Mesendoderm (in vitro differentiated cells): ENCODE measurements at regions not wholly inside any gene's neighbourhood (a gene's known extent, or its start where the extent isn't known, plus 50 kb on each side); places are given as distances from the start of the nearest gene placed in this dataset.

Source experiments
- DNase-seq: peaks from one replicate; pipeline ENCODE4 v3.0.0; 2013
- H2AK5ac ChIP-seq: 2 replicates; pipeline ENCODE4 v1.6.1; 2013; ENCODE audit warnings: low read length, inconsistent platforms
- H2BK120ac ChIP-seq: 2 replicates; pipeline ENCODE4 v1.6.1; 2013; ENCODE audit warnings: low read depth, mild to moderate bottlenecking, low read length, moderate library complexity, mixed read lengths
- H2BK15ac ChIP-seq: replicated peaks from 2 replicates; pipeline ENCODE4 v1.6.1; 2013; ENCODE audit warnings: low read depth, mild to moderate bottlenecking, moderate library complexity
- H2BK5ac ChIP-seq: 2 replicates; pipeline ENCODE4 v1.6.1; 2013; ENCODE audit warnings: low read length, inconsistent platforms
- H3K18ac ChIP-seq: 2 replicates; pipeline ENCODE4 v1.6.1; 2013; ENCODE audit warnings: mild to moderate bottlenecking, low read length, mixed read lengths
- H3K23ac ChIP-seq: one replicate; pipeline ENCODE4 v1.6.1; 2013; ENCODE audit warnings: low read length
- H3K27ac ChIP-seq: 2 replicates; pipeline ENCODE4 v1.5.1; 2013; ENCODE audit warnings: low read depth, mild to moderate bottlenecking, inconsistent platforms, low read length, moderate library complexity
- H3K27me3 ChIP-seq: 2 replicates; pipeline ENCODE4 v1.6.1; 2013; ENCODE audit warnings: low read length, control low read depth, mild to moderate bottlenecking, inconsistent platforms; ENCODE audit not compliant: insufficient read depth, poor library complexity
- H3K36me3 ChIP-seq: 2 replicates; pipeline ENCODE4 v1.6.1; 2013; ENCODE audit warnings: low read length, inconsistent platforms; ENCODE audit not compliant: control insufficient read depth, insufficient read depth
- H3K4ac ChIP-seq: one replicate; pipeline ENCODE4 v1.6.1; 2013; ENCODE audit warnings: low read depth, mild to moderate bottlenecking, low read length, moderate library complexity
- H3K4me1 ChIP-seq: 2 replicates; pipeline ENCODE4 v1.6.1; 2013; ENCODE audit warnings: low read depth, low read length, inconsistent platforms; ENCODE audit not compliant: control insufficient read depth
- H3K4me2 ChIP-seq: 2 replicates; pipeline ENCODE4 v1.6.1; 2013; ENCODE audit warnings: low read length
- H3K4me3 ChIP-seq: 2 replicates; pipeline ENCODE4 v1.5.1; 2013; ENCODE audit warnings: mild to moderate bottlenecking, low read length
- H3K56ac ChIP-seq: one replicate; pipeline ENCODE4 v1.6.1; 2013; ENCODE audit warnings: low read length
- H3K79me1 ChIP-seq: 2 replicates; pipeline ENCODE4 v1.6.1; 2013; ENCODE audit warnings: low read length, inconsistent platforms
- H3K79me2 ChIP-seq: 2 replicates; pipeline ENCODE4 v1.6.1; 2013; ENCODE audit warnings: mild to moderate bottlenecking, low read length; ENCODE audit not compliant: control insufficient read depth, insufficient read depth
- H3K9ac ChIP-seq: 2 replicates; pipeline ENCODE4 v1.6.1; 2013; ENCODE audit warnings: low read length, inconsistent platforms
- H4K5ac ChIP-seq: one replicate; pipeline ENCODE4 v1.6.1; 2013; ENCODE audit warnings: low read length
- H4K8ac ChIP-seq: one replicate; pipeline ENCODE4 v1.6.1; 2013; ENCODE audit warnings: low read depth, mild to moderate bottlenecking, control low read depth, low read length, moderate library complexity
- WGBS: extraction: QIAGEN DNeasy Blood & Tissue Kit; methylation state at CpG from one replicate; pipeline ENCODE4 v1.1.7; 2013; ENCODE audit warnings: low lambda C conversion rate, missing lambda C conversion rate; ENCODE audit not compliant: insufficient coverage; ENCODE audit errors: extremely low coverage; 5-methylcytosine and 5-hydroxymethylcytosine counted together

GRCh38 chr2:195168369-195168768 is 488.7 kb upstream of the SLC39A10 start:
- H3K4me3 ChIP-seq: no peak overlapping the region
- no peaks in the 10 kb centered on the region for H3K4me1 ChIP-seq
- H2BK120ac ChIP-seq: no peak overlapping the region
- H3K79me1 ChIP-seq: no peaks in the 10 kb centered on the region
- H3K36me3 ChIP-seq: no peaks in the 10 kb centered on the region
- no peak overlapping the region for H3K18ac ChIP-seq
- no peak overlapping the region for H4K8ac ChIP-seq
- H3K79me2 ChIP-seq: no peaks in the 10 kb centered on the region
- no peak overlapping the region for H2AK5ac ChIP-seq
- no peak overlapping the region for H3K56ac ChIP-seq
- H3K4ac ChIP-seq: no peak overlapping the region
- no peak overlapping the region for H2BK5ac ChIP-seq
- H3K9ac ChIP-seq: no peak overlapping the region
- no peaks in the 10 kb centered on the region for H3K27me3 ChIP-seq
- H3K23ac ChIP-seq: no peak overlapping the region
- DNase-seq: no peak
- no peak overlapping the region for H4K5ac ChIP-seq
- no peak overlapping the region for H2BK15ac ChIP-seq
- H3K4me2 ChIP-seq: no peak overlapping the region
- no peak overlapping the region for H3K27ac ChIP-seq

DNA sequence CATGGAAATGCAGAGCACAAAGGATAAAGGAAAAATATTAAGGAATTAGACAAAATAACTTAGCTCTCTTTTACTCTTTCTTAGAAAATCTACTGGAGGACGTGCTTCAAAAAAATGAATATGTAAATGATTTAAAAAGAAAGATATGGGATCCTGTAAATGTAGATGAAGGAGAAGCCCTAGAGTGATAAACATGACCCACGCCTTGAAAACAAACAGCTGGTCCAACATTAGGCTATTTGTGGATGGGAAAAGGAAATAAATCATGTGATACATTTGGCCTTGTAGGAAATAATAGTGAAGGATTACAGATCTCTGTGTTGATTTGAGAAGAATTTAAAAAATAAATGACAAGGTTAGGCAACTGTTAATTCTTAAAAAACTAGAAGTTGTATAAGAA is 492.1 kb upstream of the SLC39A10 start:
- Histone ChIP-seq H3K36me3 (no peaks in the 10 kb centered on the region), H3K18ac (no peak overlapping the region), H3K4me2 (no peak overlapping the region), H3K23ac (no peak overlapping the region), H3K4me3 (no peak overlapping the region), H3K56ac (no peak overlapping the region), H3K4ac (no peak overlapping the region), H2BK5ac (no peak overlapping the region), H2AK5ac (no peak overlapping the region), H3K4me1 (no peaks in the 10 kb centered on the region), H2BK120ac (no peak overlapping the region), H3K27ac (no peak overlapping the region), H2BK15ac (no peak overlapping the region), H4K5ac (no peak overlapping the region), H3K79me1 (no peaks in the 10 kb centered on the region), H4K8ac (no peak overlapping the region), H3K27me3 (no peaks in the 10 kb centered on the region), H3K9ac (no peak overlapping the region), H3K79me2 (no peaks in the 10 kb centered on the region)
- no CpG with 5 or more reads among the region's 2 CpGs for WGBS
- no peak for DNase-seq

- H2BK15ac ChIP-seq: no peak overlapping the region
- no peak overlapping the region for H2AK5ac ChIP-seq
- H3K9ac ChIP-seq: no peak overlapping the region
- H3K4me2 ChIP-seq: no peak overlapping the region
- H3K36me3 ChIP-seq: no peaks in the 10 kb centered on the region
- H3K56ac ChIP-seq: no peak overlapping the region
- no peak for DNase-seq
- WGBS: 100% methylated on average over 1 of the region's 3 CpGs
- H3K23ac ChIP-seq: no peak overlapping the region
- H3K18ac ChIP-seq: no peak overlapping the region
- no peak overlapping the region for H4K8ac ChIP-seq
- H3K4me3 ChIP-seq: no peak overlapping the region
- no peak overlapping the region for H4K5ac ChIP-seq
- H3K79me1 ChIP-seq: no peaks in the 10 kb centered on the region
- no peaks in the 10 kb centered on the region for H3K27me3 ChIP-seq
- H3K4ac ChIP-seq: no peak overlapping the region
- H3K4me1 ChIP-seq: no peaks in the 10 kb centered on the region
- H2BK5ac ChIP-seq: no peak overlapping the region
- H3K79me2 ChIP-seq: no peaks in the 10 kb centered on the region
- no peak overlapping the region for H3K27ac ChIP-seq
- no peak overlapping the region for H2BK120ac ChIP-seq
Observed at GRCh38 chr2:195162918-195163317, 494.1 kb upstream of the SLC39A10 start.

GRCh38 chr2:195162194-195162593 is 494.8 kb upstream of the SLC39A10 start:
- no peak overlapping the region for H3K9ac ChIP-seq
- H3K4me2 ChIP-seq: no peak overlapping the region
- WGBS: no CpG with 5 or more reads among the region's 3 CpGs
- no peak overlapping the region for H3K23ac ChIP-seq
- no peaks in the 10 kb centered on the region for H3K79me2 ChIP-seq
- no peaks in the 10 kb centered on the region for H3K79me1 ChIP-seq
- H3K4me3 ChIP-seq: no peak overlapping the region
- no peak overlapping the region for H3K27ac ChIP-seq
- DNase-seq: no peak
- no peak overlapping the region for H4K5ac ChIP-seq
- no peak overlapping the region for H3K18ac ChIP-seq
- no peak overlapping the region for H2BK5ac ChIP-seq
- no peak overlapping the region for H4K8ac ChIP-seq
- H3K4ac ChIP-seq: no peak overlapping the region
- no peaks in the 10 kb centered on the region for H3K27me3 ChIP-seq
- H2BK15ac ChIP-seq: no peak overlapping the region
- no peak overlapping the region for H2BK120ac ChIP-seq
- H3K36me3 ChIP-seq: no peaks in the 10 kb centered on the region
- H2AK5ac ChIP-seq: no peak overlapping the region
- no peaks in the 10 kb centered on the region for H3K4me1 ChIP-seq
- H3K56ac ChIP-seq: no peak overlapping the region

DNA sequence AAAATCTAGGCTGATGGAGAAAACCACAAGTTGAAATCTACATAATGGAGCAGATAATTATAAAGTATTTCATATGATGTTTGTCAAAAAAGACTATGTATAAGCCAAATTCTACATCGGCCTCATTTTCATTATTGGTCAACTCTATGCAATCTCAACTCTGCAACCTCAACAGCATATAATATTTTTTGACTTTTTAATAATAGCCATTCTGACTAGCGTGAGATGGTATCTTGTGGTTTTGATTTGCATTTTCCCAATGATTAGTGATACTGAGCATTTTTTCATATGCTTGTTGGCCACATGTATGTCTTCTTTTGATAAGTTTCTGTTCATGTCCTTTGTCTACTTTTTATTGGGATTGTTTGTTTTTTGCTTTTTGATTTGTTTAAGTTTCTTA is 496.1 kb upstream of the SLC39A10 start:
- no peaks in the 10 kb centered on the region for H3K27me3 ChIP-seq
- no CpG with 5 or more reads among the region's 2 CpGs for whole genome bisulfite sequencing
- no peak overlapping the region for H4K8ac ChIP-seq
- no peaks in the 10 kb centered on the region for H3K79me1 ChIP-seq
- H3K4ac ChIP-seq: no peak overlapping the region
- H3K79me2 ChIP-seq: no peaks in the 10 kb centered on the region
- H3K4me3 ChIP-seq: no peak overlapping the region
- no peak overlapping the region for H4K5ac ChIP-seq
- H3K27ac ChIP-seq: no peak overlapping the region
- no peak overlapping the region for H3K18ac ChIP-seq
- no peak overlapping the region for H3K4me2 ChIP-seq
- no peak overlapping the region for H2BK120ac ChIP-seq
- no peaks in the 10 kb centered on the region for H3K4me1 ChIP-seq
- no peak overlapping the region for H2BK5ac ChIP-seq
- no peak overlapping the region for H2BK15ac ChIP-seq
- H3K23ac ChIP-seq: no peak overlapping the region
- H3K56ac ChIP-seq: no peak overlapping the region
- DNase-seq: no peak
- no peaks in the 10 kb centered on the region for H3K36me3 ChIP-seq
- H3K9ac ChIP-seq: no peak overlapping the region
- no peak overlapping the region for H2AK5ac ChIP-seq

GRCh38 chr2:195151711-195152110 is 505.3 kb upstream of the SLC39A10 start:
- Histone ChIP-seq H3K79me1 (no peaks in the 10 kb centered on the region), H4K8ac (no peak overlapping the region), H3K27ac (no peak overlapping the region), H3K4me2 (no peak overlapping the region), H3K27me3 (no peaks in the 10 kb centered on the region), H4K5ac (no peak overlapping the region), H3K36me3 (no peaks in the 10 kb centered on the region), H3K9ac (no peak overlapping the region), H3K4ac (no peak overlapping the region), H2BK120ac (no peak overlapping the region), H3K4me1 (no peaks in the 10 kb centered on the region), H3K18ac (no peak overlapping the region), H3K56ac (no peak overlapping the region), H3K4me3 (no peak overlapping the region), H2BK15ac (no peak overlapping the region), H2BK5ac (no peak overlapping the region), H3K23ac (no peak overlapping the region), H3K79me2 (no peaks in the 10 kb centered on the region), H2AK5ac (no peak overlapping the region)
- no CpG with 5 or more reads among the region's 2 CpGs for WGBS
- no peak for DNase-seq
